HFF-Myc (cell line): ENCODE measurements at regions not wholly inside any gene's neighbourhood (a gene's known extent, or its start where the extent isn't known, plus 50 kb on each side); places are given as distances from the start of the nearest gene placed in this dataset.

Source experiments
- DNase-seq: peaks from one replicate; pipeline ENCODE4 v3.0.0-alpha.2; 2011; ENCODE audit warnings: low read depth; ENCODE audit errors: extremely low read depth
- H3K4me3 ChIP-seq: replicated peaks from 2 replicates; pipeline ENCODE4 v1.5.1; 2011; ENCODE audit warnings: low read depth, mild to moderate bottlenecking, control low read depth, low read length
- CTCF ChIP-seq: IDR thresholded peaks from 2 replicates; pipeline ENCODE4 v1.5.1; 2012; ENCODE audit warnings: mild to moderate bottlenecking, low read depth, low read length, control low read depth; ENCODE audit errors: missing control alignments

- no peak for TF ChIP-seq CTCF
- DNase-seq = no peak
- H3K4me3 ChIP-seq = no peak overlapping the region
These were observed 256.5 kb upstream of the PPP2R2D start for GRCh38 chr10:131644289-131644688.

- no peak for DNase-seq
- no peak for TF ChIP-seq CTCF
- no peak overlapping the region for H3K4me3 ChIP-seq
These were observed 255.7 kb upstream of the PPP2R2D start for GRCh38 chr10:131644864-131645658.

GRCh38 chr10:131645756-131646155 is 255.1 kb upstream of the PPP2R2D start:
- no peak overlapping the region for H3K4me3 ChIP-seq
- TF ChIP-seq CTCF = no peak
- no peak for DNase-seq

GRCh38 chr10:131646551-131647525 is 254.0 kb upstream of the PPP2R2D start:
- no peak for TF ChIP-seq CTCF
- no peak for DNase-seq
- H3K4me3 ChIP-seq = no peak overlapping the region

GRCh38 chr10:131647789-131648188 is 253.0 kb upstream of the PPP2R2D start:
- no peak for DNase-seq
- no peak overlapping the region for H3K4me3 ChIP-seq
- no peak for TF ChIP-seq CTCF

GRCh38 chr10:131648386-131649020 is 252.3 kb upstream of the PPP2R2D start:
- no peak overlapping the region for H3K4me3 ChIP-seq
- no peak for DNase-seq
- no peak for TF ChIP-seq CTCF
